HG02610 (cell line): ENCODE measurements at regions not wholly inside any gene's neighbourhood (a gene's known extent, or its start where the extent isn't known, plus 50 kb on each side); places are given as distances from the start of the nearest gene placed in this dataset.

ENCODE experiments used
- ATAC-seq: cut with Tn5 transposase; IDR thresholded peaks from one replicate; pipeline ENCODE4 v1.9.1; 2021; ENCODE audit warnings: mild to moderate bottlenecking, moderate library complexity; ENCODE audit not compliant: unreplicated experiment

DNA sequence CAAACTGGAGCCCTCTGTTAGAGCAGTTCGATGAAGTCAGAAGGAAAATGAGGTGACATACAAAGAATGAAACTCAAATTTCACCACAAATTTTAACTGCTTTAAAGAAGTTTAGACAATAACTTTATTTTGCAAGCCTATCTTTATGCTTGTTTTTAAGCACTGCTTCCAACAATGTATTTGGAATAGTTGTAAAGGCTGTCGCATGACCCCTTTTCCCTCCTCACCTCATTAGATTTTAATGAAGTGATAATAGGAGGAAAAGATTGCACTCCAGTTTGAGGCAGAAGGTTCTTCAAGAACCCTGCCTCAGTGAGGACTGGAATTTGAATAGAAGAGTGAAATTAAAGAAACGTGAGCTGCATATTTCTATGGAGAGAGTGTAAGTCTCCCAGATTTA, 386.1 kb upstream of the NR3C2 start:
- ATAC-seq = no peak

DNA sequence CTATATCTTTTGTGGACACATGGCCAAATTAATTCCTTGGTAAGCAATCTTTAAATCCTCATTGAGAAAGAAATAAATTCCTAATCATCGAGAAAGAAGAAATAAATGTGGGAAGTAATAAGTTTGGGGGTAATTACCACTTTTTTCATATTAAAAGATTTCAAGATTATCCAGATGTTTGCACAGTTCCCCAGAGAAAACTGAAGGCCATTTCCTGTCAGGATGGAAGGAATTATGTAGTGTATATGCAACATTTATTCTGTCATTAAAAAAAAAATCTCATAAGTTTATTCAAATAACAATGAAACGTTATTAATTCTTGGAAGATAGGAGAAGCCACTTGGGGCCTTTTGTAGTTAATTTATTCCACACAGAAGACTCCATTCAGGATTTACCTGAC, 385.6 kb upstream of the NR3C2 start:
- ATAC-seq = no peak

DNA sequence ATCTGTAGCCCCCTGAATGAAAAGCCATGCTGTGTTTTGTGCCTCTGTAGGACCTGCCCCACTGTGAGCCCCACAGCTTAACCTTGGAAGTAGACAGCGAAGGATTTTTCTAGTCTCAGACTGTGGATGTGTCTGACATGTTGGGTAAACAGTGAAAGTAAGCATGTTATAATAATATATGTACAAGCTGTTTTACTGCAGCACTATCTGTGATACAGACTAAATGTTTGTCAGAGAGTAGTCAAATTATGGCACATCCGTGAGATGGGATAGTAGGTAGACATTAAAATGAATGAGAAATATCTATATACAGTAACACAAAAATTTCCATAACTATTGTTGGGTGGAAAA, 381.2 kb upstream of the NR3C2 start:
- ATAC-seq = no peak

DNA sequence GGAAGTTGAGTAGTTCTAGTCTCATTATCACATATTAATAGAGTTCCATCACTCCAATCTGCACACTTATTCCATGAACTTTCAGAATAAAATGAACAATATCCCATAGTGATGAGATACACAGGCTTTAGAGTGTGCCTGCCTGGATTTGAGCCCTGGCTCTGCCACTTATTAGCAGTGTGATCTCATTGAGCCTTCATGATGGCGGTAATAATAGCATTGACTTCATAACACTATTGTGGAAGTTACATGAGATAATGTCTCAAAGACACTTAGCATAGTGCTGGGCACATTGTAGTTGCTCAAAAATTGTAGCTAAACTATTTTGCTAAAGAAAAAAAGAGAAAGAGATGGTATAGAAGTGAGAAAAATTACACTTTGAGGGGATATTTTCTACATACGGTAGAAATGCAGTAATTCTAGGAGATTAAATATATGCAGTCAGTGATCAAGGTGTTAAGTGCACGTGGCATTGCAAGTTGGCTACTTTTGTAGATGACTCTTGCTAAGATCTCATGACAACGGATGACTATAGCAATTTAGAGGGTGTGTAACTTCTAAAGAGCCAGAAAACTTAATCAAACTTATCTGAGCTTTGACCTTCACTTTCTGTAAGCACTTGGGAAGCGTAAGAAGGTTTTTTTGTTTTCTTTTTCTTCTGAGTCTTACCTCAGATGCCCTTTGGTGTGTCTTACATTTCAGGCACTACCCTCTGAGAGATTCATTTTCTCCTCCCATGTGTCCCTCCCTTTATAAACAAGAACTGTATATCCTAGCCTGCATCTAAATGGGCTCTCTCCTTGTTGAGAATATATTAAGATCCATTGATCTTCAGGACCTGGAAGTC, 380.6 kb upstream of the NR3C2 start:
- no peak for ATAC-seq

GRCh38 chr4:148814030-148814429, 371.8 kb upstream of the NR3C2 start:
- no peak for ATAC-seq

GRCh38 chr4:148813289-148813688, 371.1 kb upstream of the NR3C2 start:
- no peak for ATAC-seq

GRCh38 chr4:148812101-148812500, 369.9 kb upstream of the NR3C2 start:
- ATAC-seq = no peak

DNA sequence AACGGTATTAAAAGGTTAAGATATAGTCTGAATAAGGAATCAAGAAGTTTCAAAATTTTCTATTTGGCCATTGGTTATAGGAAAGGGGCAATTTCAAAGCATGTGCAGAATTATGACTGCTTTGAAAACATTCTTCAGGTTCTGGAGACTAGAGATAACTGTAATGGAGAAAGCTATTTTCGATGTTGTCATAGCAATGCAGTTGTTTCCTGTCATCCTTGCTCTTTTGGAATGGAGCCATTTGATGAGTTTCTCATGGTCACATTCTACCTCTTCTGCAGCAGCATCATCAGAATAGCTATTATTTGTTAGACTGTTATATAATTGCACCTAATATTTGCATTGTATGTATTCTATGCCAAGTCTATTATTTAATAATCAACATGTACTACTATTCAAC, 368.2 kb upstream of the NR3C2 start:
- ATAC-seq = no peak

GRCh38 chr4:148808416-148808815, 366.2 kb upstream of the NR3C2 start:
- no peak for ATAC-seq

DNA sequence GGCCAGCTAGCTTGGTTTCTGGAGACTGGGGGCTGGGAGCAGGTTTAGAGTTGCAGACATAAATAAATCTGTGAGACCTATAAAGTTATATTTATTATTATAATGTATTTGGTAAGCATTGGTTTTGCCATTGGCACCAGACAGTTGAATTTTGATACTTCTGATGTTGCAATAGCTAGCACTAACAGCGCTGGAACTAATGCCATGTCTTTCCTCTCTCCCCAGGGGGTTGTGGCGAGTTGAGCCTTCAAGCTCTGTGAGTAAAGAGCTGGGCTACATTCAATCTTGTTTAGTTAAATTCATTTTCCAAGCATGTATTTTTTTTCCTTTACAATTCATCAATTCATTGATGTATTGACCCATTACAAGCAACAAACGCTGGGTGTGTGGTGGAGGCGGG, 358.7 kb upstream of the NR3C2 start:
- ATAC-seq = no peak

DNA sequence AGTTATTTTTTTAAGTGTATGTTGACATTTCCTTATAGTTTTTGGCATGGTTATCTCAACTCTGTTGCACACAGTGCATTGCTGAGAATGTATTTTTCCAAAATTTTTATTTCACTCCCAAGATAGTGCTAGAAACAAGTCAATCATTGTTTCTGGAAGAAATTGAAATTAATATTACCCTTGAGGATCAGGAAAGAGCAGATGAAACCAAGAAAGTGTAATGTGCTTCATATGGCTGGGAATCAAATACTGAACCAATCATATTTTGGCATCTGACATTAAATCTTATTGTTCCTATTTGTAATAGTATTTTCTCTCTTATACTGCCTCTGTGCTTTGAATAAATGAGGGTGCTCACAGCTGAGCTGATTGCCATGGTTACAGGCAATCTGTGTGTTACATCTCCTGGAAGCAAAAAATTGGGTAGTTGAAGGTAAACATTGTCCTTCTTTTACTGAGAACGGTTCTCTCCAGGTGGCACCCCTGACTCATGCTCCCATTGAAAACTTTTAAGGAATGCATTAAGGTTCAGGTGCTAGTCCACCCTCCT, 358.2 kb upstream of the NR3C2 start:
- no peak for ATAC-seq

GRCh38 chr4:148795156-148795864, 353.1 kb upstream of the NR3C2 start:
- no peak for ATAC-seq

GRCh38 chr4:148793221-148793620, 351.0 kb upstream of the NR3C2 start:
- ATAC-seq = no peak

GRCh38 chr4:148790691-148791090, 348.5 kb upstream of the NR3C2 start:
- ATAC-seq = no peak

DNA sequence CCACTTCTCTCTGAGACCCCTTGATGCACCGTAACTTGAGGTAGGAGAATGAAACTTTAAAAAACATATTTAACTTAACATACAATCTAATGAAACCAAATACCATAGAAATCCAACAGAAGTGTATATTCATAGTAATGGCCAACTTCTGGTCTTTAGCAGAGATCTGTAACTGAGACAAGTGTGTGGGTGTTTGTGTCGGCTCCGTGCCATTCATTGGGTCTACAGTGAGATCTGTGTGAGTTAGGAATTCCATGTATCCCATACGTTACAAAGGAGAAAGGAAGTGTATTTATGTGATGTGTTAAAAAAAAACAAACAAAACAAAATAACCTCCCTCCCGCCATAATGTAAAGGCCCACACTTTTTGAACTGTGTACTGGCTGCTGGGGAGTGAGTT, 348.0 kb upstream of the NR3C2 start:
- no peak for ATAC-seq

DNA sequence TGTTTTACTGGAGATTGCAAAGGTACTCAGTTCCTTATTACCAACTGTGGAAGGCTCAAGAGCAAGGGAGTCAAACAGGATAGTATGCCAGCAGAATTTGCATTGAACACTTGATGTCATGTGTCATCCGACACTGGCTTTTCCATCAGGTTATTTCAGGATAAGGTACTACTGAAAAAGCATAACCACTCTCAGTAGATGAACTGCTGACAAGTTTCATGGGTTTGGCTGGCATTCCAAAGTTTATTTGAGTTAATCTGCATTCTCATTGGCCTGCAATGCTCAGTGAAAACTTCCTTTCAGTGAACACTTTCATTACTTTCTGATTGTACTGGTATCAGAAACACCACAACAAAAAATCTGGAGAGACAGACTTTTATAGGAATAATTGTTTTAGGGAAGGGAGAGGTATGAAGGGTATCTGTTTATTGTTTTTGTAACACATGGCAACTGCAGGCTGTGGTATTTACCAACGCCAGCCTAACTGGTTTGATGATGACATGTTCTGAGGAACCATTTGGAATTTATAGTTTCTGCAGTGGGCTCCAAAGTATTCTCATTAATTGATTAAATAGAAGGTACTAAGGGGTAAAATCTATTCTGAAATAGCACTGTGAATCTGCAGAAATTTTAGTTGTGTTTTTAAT, 345.7 kb upstream of the NR3C2 start:
- ATAC-seq = no peak

DNA sequence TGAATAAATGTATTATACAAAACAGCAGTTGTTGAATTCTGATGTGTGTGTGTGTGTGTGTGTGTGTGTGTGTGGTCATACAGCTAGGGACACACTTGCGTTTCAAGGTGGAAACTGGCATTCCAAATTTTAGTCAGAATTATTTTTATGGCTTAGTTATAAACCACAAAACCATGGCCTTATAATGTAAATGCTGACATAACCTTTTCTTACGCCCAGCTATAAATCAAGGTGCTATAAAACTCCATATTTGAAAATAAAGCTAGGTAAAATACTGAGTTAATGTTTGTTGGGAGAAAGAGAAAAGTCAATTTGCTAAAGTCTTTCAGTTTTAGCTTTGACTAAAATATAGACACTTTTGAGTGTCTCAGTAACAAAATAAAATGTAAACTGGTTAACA, 345.1 kb upstream of the NR3C2 start:
- no peak for ATAC-seq

DNA sequence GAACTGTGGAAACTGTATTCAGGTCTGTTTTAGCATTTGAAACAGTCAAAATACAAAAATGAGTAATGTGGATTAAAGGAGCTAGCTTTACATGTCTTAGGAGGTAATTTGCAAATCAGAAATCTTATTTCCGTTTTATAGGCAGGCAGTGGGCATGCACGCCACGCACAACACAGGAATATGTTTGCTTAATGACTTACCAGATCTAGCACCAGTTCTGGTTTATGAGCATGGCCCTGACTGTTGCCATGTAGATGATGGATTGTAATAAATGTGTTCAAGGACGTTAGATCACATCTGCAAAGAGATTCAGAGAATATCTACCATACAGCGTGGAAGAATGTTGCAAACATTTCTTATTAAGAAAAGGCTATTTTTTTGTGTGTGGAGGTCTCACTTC, 344.5 kb upstream of the NR3C2 start:
- no peak for ATAC-seq

GRCh38 chr4:148782284-148782683, 340.1 kb upstream of the NR3C2 start:
- no peak for ATAC-seq

- no peak for ATAC-seq
These were observed 338.3 kb upstream of the NR3C2 start for GRCh38 chr4:148780426-148781005.

GRCh38 chr4:148779771-148780170, 337.6 kb upstream of the NR3C2 start:
- no peak for ATAC-seq
